SKM-1 treated with dmso at 0.1 percent for 144 hours (cell line): ENCODE measurements at regions not wholly inside any gene's neighbourhood (a gene's known extent, or its start where the extent isn't known, plus 50 kb on each side); places are given as distances from the start of the nearest gene placed in this dataset.

Experiments used
- DNase-seq: peaks from one replicate; lab custom pipeline; 2025; ENCODE audit not compliant: unreplicated experiment; lab: John Stamatoyannopoulos, UW

GRCh38 chr1:243944429-243945160 lies 94.6 kb upstream of the AKT3 start:
- DNase-seq: no peak

GRCh38 chr1:243943671-243944428 lies 93.8 kb upstream of the AKT3 start:
- DNase-seq: no peak

- no peak for DNase-seq
These were observed 92.4 kb upstream of the AKT3 start for GRCh38 chr1:243942196-243943150.

- DNase-seq: no peak
These were observed 90.4 kb upstream of the AKT3 start for GRCh38 chr1:243940451-243940850.

GRCh38 chr1:243939167-243939848 lies 89.3 kb upstream of the AKT3 start:
- peak; percentile 51 for DNase-seq

GRCh38 chr1:243938208-243938607 lies 88.2 kb upstream of the AKT3 start:
- no peak for DNase-seq

- DNase-seq: peak; percentile 38
These were observed 83.5 kb upstream of the AKT3 start for GRCh38 chr1:243933495-243933894.

- no peak for DNase-seq
These were observed 81.9 kb upstream of the AKT3 start for GRCh38 chr1:243931957-243932356.

GRCh38 chr1:243930822-243931671 lies 81.0 kb upstream of the AKT3 start:
- no peak for DNase-seq

- DNase-seq: no peak
These were observed 77.3 kb upstream of the AKT3 start for GRCh38 chr1:243927381-243927780.

- DNase-seq: no peak
These were observed 76.8 kb upstream of the AKT3 start for GRCh38 chr1:243926803-243927245.

- DNase-seq: no peak
These were observed 76.3 kb upstream of the AKT3 start for GRCh38 chr1:243926299-243926698.

GRCh38 chr1:243924588-243925349 lies 74.7 kb upstream of the AKT3 start:
- DNase-seq: peak; percentile 49

- no peak for DNase-seq
These were observed 74.1 kb upstream of the AKT3 start for GRCh38 chr1:243924188-243924587.

- DNase-seq: no peak
These were observed 73.5 kb upstream of the AKT3 start for GRCh38 chr1:243923292-243924171.

GRCh38 chr1:243921111-243921510 lies 71.1 kb upstream of the AKT3 start:
- no peak for DNase-seq

GRCh38 chr1:243917863-243918565 lies 68.0 kb upstream of the AKT3 start:
- DNase-seq: no peak
